H9 (cell line): ENCODE measurements at regions not wholly inside any gene's neighbourhood (a gene's known extent, or its start where the extent isn't known, plus 50 kb on each side); places are given as distances from the start of the nearest gene placed in this dataset.

Experiments
- DNase-seq: peaks from one replicate; pipeline ENCODE4 v3.0.0-alpha.2; 2017
- H2AFZ ChIP-seq: one replicate; pipeline ENCODE4 v1.6.1; 2013; ENCODE audit warnings: mild to moderate bottlenecking, low read length, control low read depth, moderate library complexity
- H2AK5ac ChIP-seq: 2 replicates; pipeline ENCODE4 v1.6.1; 2013; ENCODE audit warnings: low read length, control low read depth, mixed read lengths; ENCODE audit not compliant: insufficient read length
- H2BK120ac ChIP-seq: one replicate; pipeline ENCODE4 v1.6.1; 2013; ENCODE audit warnings: low read depth, mild to moderate bottlenecking, low read length, control low read depth, inconsistent platforms; ENCODE audit not compliant: poor library complexity, severe bottlenecking
- H2BK12ac ChIP-seq: 2 replicates; pipeline ENCODE4 v1.6.1; 2013; ENCODE audit warnings: low read length, control low read depth, mixed read lengths, low read depth; ENCODE audit not compliant: insufficient read length
- H2BK15ac ChIP-seq: 2 replicates; pipeline ENCODE4 v1.6.1; 2013; ENCODE audit warnings: low read depth, low read length, control low read depth
- H2BK20ac ChIP-seq: one replicate; pipeline ENCODE4 v1.6.1; 2013; ENCODE audit warnings: low read depth, mild to moderate bottlenecking, low read length, control low read depth, inconsistent platforms; ENCODE audit not compliant: poor library complexity, severe bottlenecking
- H2BK5ac ChIP-seq: 2 replicates; pipeline ENCODE4 v1.6.1; 2013; ENCODE audit warnings: low read length, control low read depth, mixed read lengths; ENCODE audit not compliant: insufficient read length
- H3K14ac ChIP-seq: 2 replicates; pipeline ENCODE4 v1.6.1; 2013; ENCODE audit warnings: low read length, control low read depth; ENCODE audit not compliant: insufficient read depth
- H3K18ac ChIP-seq: 2 replicates; pipeline ENCODE4 v1.6.1; 2013; ENCODE audit warnings: low read depth, mild to moderate bottlenecking, mixed read lengths, low read length, control low read depth; ENCODE audit not compliant: insufficient read length
- H3K23ac ChIP-seq: 2 replicates; pipeline ENCODE4 v1.6.1; 2013; ENCODE audit warnings: low read length, control low read depth, mixed read lengths, low read depth; ENCODE audit not compliant: insufficient read length
- H3K23me2 ChIP-seq: 2 replicates; pipeline ENCODE4 v1.6.1; 2013; ENCODE audit warnings: low read depth, mild to moderate bottlenecking, mixed read lengths, low read length, control low read depth; ENCODE audit not compliant: insufficient read length, poor library complexity, severe bottlenecking
- H3K27ac ChIP-seq: 2 replicates; pipeline ENCODE4 v1.5.1; 2013; ENCODE audit warnings: low read length, control low read depth, mixed read lengths, low read depth; ENCODE audit not compliant: insufficient read length
- H3K27me3 ChIP-seq: 2 replicates; pipeline ENCODE4 v1.6.1; 2013; ENCODE audit warnings: low read length, control low read depth, inconsistent platforms; ENCODE audit not compliant: insufficient read depth
- H3K4ac ChIP-seq: 2 replicates; pipeline ENCODE4 v1.6.1; 2013; ENCODE audit warnings: low read depth, mild to moderate bottlenecking, control low read depth, inconsistent platforms, low read length, moderate library complexity
- H3K4me1 ChIP-seq: 2 replicates; pipeline ENCODE4 v1.6.1; 2013; ENCODE audit warnings: low read length, control low read depth, inconsistent platforms; ENCODE audit not compliant: insufficient read depth
- H3K4me2 ChIP-seq: 2 replicates; pipeline ENCODE4 v1.6.1; 2013; ENCODE audit warnings: low read length, control low read depth, mixed read lengths; ENCODE audit not compliant: insufficient read length, insufficient read depth
- H3K56ac ChIP-seq: 2 replicates; pipeline ENCODE4 v1.6.1; 2013; ENCODE audit warnings: low read depth, mild to moderate bottlenecking, mixed read lengths, low read length, control low read depth; ENCODE audit not compliant: insufficient read length
- H3K79me1 ChIP-seq: 2 replicates; pipeline ENCODE4 v1.6.1; 2013; ENCODE audit warnings: low read depth, mild to moderate bottlenecking, moderate library complexity, low read length, control low read depth, inconsistent platforms; ENCODE audit not compliant: insufficient read depth, poor library complexity, severe bottlenecking
- H3K79me2 ChIP-seq: 2 replicates; pipeline ENCODE4 v1.6.1; 2013; ENCODE audit warnings: low read length, control low read depth, inconsistent platforms; ENCODE audit not compliant: insufficient read depth
- H3K9ac ChIP-seq: 2 replicates; pipeline ENCODE4 v1.6.1; 2013; ENCODE audit warnings: low read length, control low read depth, mixed read lengths; ENCODE audit not compliant: insufficient read length; ENCODE audit errors: extremely low read depth
- H3K9me3 ChIP-seq: one replicate; pipeline ENCODE4 v1.6.1; 2013; ENCODE audit warnings: low read depth, low read length, inconsistent platforms; ENCODE audit not compliant: control insufficient read depth
- H3T11ph ChIP-seq: one replicate; pipeline ENCODE4 v1.6.1; 2013; ENCODE audit warnings: mild to moderate bottlenecking, low read length, control low read depth, inconsistent platforms
- H4K20me1 ChIP-seq: one replicate; pipeline ENCODE4 v1.6.1; 2013; ENCODE audit not compliant: control insufficient read depth, insufficient read length, insufficient read depth
- H4K5ac ChIP-seq: 2 replicates; pipeline ENCODE4 v1.6.1; 2013; ENCODE audit warnings: low read depth, mild to moderate bottlenecking, mixed read lengths, low read length, control low read depth; ENCODE audit not compliant: insufficient read length
- H4K8ac ChIP-seq: replicated peaks from 2 replicates; pipeline ENCODE4 v1.6.1; 2013; ENCODE audit warnings: low read length, control low read depth, mixed read lengths, low read depth; ENCODE audit not compliant: insufficient read length
- H4K91ac ChIP-seq: 2 replicates; pipeline ENCODE4 v1.6.1; 2013; ENCODE audit warnings: low read depth, mild to moderate bottlenecking, moderate library complexity, mixed read lengths, low read length, control low read depth; ENCODE audit not compliant: insufficient read length
- H3K27ac Mint-ChIP-seq, 3 experiments: 2 replicates in 2 of 3; 3 replicates in 1 of 3; pipeline ENCODE4 v1.8.0; 2020 to 2021; ENCODE audit warnings: mixed read lengths in 3 of 3, mild to moderate bottlenecking in 1 of 3, moderate library complexity in 1 of 3
- H3K27me3 Mint-ChIP-seq: 2 replicates; pipeline ENCODE4 v1.8.0; 2021; ENCODE audit warnings: low read depth, mild to moderate bottlenecking, moderate library complexity, mixed read lengths
- H3K36me3 Mint-ChIP-seq, 3 experiments: 2 replicates in 2 of 3; 3 replicates in 1 of 3; pipeline ENCODE4 v1.8.0; 2020 to 2021; ENCODE audit warnings: low read depth in 3 of 3, mixed read lengths in 3 of 3; ENCODE audit not compliant: insufficient read depth in 1 of 3
- H3K4me1 Mint-ChIP-seq, 2 experiments: 2 replicates each; pipeline ENCODE4 v1.8.0; 2020; ENCODE audit warnings: mixed read lengths in 2 of 2
- H3K4me3 Mint-ChIP-seq, 2 experiments: 2 replicates in 1 of 2; 3 replicates in 1 of 2; pipeline ENCODE4 v1.8.0; 2020 to 2021; ENCODE audit warnings: mild to moderate bottlenecking in 2 of 2, mixed read lengths in 2 of 2, moderate library complexity in 1 of 2
- H3K9me3 Mint-ChIP-seq, 2 experiments: 2 replicates in 1 of 2; 3 replicates in 1 of 2; pipeline ENCODE4 v1.8.0; 2020; ENCODE audit warnings: mild to moderate bottlenecking in 2 of 2, mixed read lengths in 2 of 2, moderate library complexity in 1 of 2
- CTCF ChIP-seq: fragments of 200-600 bp; sonication (generic); conservative IDR thresholded peaks from 3 replicates; pipeline ENCODE4 v1.8.0; 2021; ENCODE audit warnings: antibody characterized with exemption, mild to moderate bottlenecking
- WGBS: extraction: QIAGEN DNeasy Blood & Tissue Kit; methylation state at CpG from one replicate; pipeline ENCODE4 v1.1.7; 2013; ENCODE audit warnings: missing lambda C conversion rate, low lambda C conversion rate, mixed read lengths; ENCODE audit not compliant: insufficient read length; ENCODE audit errors: extremely low coverage; 5-methylcytosine and 5-hydroxymethylcytosine counted together

GRCh38 chr7:115233809-115234208, 311.9 kb downstream of the MDFIC start:
- 100% methylated on average over 1 of the region's 3 CpGs for WGBS
- no peak overlapping the region for H3K27ac Mint-ChIP-seq
- Histone ChIP-seq H3K18ac (no peak overlapping the region), H2BK20ac (no peak overlapping the region), H3K23me2 (no peaks in the 10 kb centered on the region), H3K9me3 (no peaks in the 10 kb centered on the region), H2BK5ac (no peak overlapping the region), H2AFZ (no peak overlapping the region), H3K4me1 (no peaks in the 10 kb centered on the region), H4K91ac (no peak overlapping the region), H3K23ac (no peak overlapping the region), H4K20me1 (no peaks in the 10 kb centered on the region), H3K79me1 (no peaks in the 10 kb centered on the region), H3K27me3 (peaks cover 9% of the 10 kb centered on the region; the same call in 1 of the 2 replicates), H4K8ac (no peak overlapping the region), H3K14ac (no peak overlapping the region), H3K4ac (no peak overlapping the region), H2AK5ac (no peak overlapping the region), H2BK12ac (no peak overlapping the region), H4K5ac (no peak overlapping the region), H3T11ph (no peak overlapping the region), H3K56ac (no peak overlapping the region), H2BK120ac (no peak overlapping the region), H3K9ac (no peak overlapping the region), H3K4me2 (no peak overlapping the region), H3K79me2 (no peaks in the 10 kb centered on the region), H2BK15ac (no peak overlapping the region), H3K27ac (no peak overlapping the region)
- peaks cover 5% of the 10 kb centered on the region in 2 experiments; a peak in 2 of 5 replicates for H3K9me3 Mint-ChIP-seq
- DNase-seq, result no peak
- H3K4me3 Mint-ChIP-seq, result no peak overlapping the region
- TF ChIP-seq CTCF, result no peak
- H3K36me3 Mint-ChIP-seq, result no peaks in the 10 kb centered on the region
- H3K27me3 Mint-ChIP-seq, result peaks cover 78% of the 10 kb centered on the region
- peaks cover 0 to 3% of the 10 kb centered on the region in 2 experiments; a peak in 1 of 4 replicates for H3K4me1 Mint-ChIP-seq
